ENCODE measurements at regions not wholly inside any gene's neighbourhood (a gene's known extent, or its start where the extent isn't known, plus 50 kb on each side); places are given as distances from the start of the nearest gene placed in this dataset.

GRCh38 chr22:22343581-22344296, 99.2 kb downstream of the VPREB1 start:
- no peak for TF ChIP-seq CTCF (IDR thresholded peaks at IDR 0.05; ENCODE audit: insufficient read depth, low read length)
- no peak overlapping the region for H3K4me3 ChIP-seq (ENCODE audit: low read depth, low read length)
- no peak for DNase-seq (ENCODE audit: low read depth)

GRCh38 chr22:22344430-22344829, 99.8 kb downstream of the VPREB1 start:
- no peak for TF ChIP-seq CTCF (IDR thresholded peaks at IDR 0.05; ENCODE audit: insufficient read depth, low read length)
- no peak for DNase-seq (ENCODE audit: low read depth)
- H3K4me3 ChIP-seq (ENCODE audit: low read depth, low read length) = no peak overlapping the region

GRCh38 chr22:22345781-22346180, 101.2 kb downstream of the VPREB1 start:
- TF ChIP-seq CTCF (IDR thresholded peaks at IDR 0.05; ENCODE audit: insufficient read depth, low read length) = no peak
- H3K4me3 ChIP-seq (ENCODE audit: low read depth, low read length) = no peak overlapping the region
- DNase-seq (ENCODE audit: low read depth) = no peak

- TF ChIP-seq CTCF (IDR thresholded peaks at IDR 0.05; ENCODE audit: insufficient read depth, low read length) = no peak
- no peak for DNase-seq (ENCODE audit: low read depth)
- no peak overlapping the region for H3K4me3 ChIP-seq (ENCODE audit: low read depth, low read length)
Measured at GRCh38 chr22:22346401-22347107, 102.0 kb downstream of the VPREB1 start.

GRCh38 chr22:22348127-22348814, 103.7 kb downstream of the VPREB1 start:
- TF ChIP-seq CTCF (IDR thresholded peaks at IDR 0.05; ENCODE audit: insufficient read depth, low read length) = no peak
- no peak overlapping the region for H3K4me3 ChIP-seq (ENCODE audit: low read depth, low read length)

GRCh38 chr22:22348815-22349454, 104.3 kb downstream of the VPREB1 start:
- DNase-seq (ENCODE audit: low read depth) = no peak
- H3K4me3 ChIP-seq (ENCODE audit: low read depth, low read length) = no peak overlapping the region
- TF ChIP-seq CTCF (IDR thresholded peaks at IDR 0.05; ENCODE audit: insufficient read depth, low read length) = no peak

More at GRCh38 chr22:22348127-22348814, 103.7 kb downstream of the VPREB1 start:
- DNase-seq (ENCODE audit: low read depth) = no peak
